GM18867 (cell line): ENCODE measurements at regions not wholly inside any gene's neighbourhood (a gene's known extent, or its start where the extent isn't known, plus 50 kb on each side); places are given as distances from the start of the nearest gene placed in this dataset.
"Not testable (repeated sequence)": the region's sequence is repeated elsewhere in the genome, so short reads cannot be mapped to it uniquely, and the experiment has no call there.

Experiments used
- ATAC-seq: cut with Tn5 transposase; IDR thresholded peaks from one replicate; pipeline ENCODE4 v1.9.1; 2021; ENCODE audit warnings: mild to moderate bottlenecking, moderate library complexity; ENCODE audit not compliant: unreplicated experiment

DNA sequence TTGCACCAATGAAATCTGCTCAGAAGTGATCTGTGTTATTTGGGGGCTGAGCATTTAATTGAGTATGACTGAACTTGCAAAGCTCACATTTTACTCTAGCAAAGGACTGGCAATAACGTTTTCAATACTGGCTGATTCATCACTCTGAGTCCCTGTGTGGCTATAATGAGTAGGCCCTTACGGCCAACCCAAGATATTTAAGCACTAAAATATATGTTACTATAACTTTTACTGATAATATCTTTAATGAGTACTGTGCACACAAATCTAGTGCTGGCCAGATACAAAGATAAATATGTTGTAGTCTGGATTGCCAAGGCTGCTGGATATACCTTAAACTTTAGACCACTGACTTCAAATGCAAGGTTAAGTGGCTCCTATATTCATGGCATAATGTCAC lies 436.4 kb upstream of the KCNMB2 start:
- ATAC-seq, result no peak

DNA sequence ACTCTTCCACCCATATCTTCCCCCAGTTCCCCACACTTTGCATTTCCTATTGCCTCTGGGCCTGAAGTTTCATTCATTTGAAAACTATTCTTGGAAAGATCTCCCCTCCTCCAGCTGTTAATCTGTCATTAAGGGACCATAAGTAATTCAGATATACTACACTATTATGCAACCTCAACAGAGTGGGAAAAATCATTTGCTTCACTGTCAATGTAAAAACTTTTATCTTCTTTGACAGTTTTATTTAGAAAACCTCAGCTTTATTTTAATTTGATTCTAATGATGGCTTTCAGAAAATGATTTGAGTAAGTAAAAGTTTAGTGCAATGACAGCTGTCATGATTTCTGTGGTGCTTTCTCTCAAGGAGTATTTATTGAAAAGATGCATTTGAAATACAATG lies 435.3 kb upstream of the KCNMB2 start:
- no peak for ATAC-seq

DNA sequence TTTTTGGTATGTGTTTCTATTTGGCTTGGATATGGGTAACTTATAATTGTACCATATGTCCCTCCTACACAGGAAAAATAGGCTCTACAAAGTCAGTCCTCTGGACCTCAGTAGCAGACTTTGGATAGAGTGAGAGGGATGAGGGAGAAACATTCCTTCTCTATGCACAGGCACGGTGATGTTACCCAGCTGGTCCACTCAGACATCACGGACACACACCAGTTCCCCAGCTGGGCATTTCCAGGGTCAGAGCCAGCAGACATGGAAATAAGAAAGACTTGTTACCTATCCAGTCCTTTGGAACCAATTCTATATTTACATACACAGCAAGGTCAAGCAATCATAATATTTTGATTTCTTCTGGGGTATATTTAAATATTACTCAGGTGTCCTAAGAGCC lies 433.1 kb upstream of the KCNMB2 start:
- ATAC-seq, result no peak

DNA sequence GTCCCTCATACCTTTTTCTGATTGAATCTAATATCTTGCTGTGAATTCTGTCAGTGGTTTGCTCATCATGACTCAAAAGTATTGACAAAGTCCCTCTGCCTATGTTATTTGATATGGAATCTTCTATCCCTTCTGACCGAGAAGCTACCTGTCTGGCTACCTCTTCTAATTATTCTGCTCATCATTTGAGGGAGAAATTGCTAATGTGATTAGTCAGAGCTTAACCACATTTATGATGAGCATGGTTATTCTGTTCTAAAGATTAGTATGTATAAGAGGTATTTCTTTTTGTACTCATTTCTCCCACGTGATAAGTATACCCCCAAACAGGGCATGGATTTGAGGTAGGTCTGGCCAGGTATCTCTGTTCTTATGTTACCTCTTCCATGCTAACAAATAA lies 428.4 kb upstream of the KCNMB2 start:
- ATAC-seq, result no peak

DNA sequence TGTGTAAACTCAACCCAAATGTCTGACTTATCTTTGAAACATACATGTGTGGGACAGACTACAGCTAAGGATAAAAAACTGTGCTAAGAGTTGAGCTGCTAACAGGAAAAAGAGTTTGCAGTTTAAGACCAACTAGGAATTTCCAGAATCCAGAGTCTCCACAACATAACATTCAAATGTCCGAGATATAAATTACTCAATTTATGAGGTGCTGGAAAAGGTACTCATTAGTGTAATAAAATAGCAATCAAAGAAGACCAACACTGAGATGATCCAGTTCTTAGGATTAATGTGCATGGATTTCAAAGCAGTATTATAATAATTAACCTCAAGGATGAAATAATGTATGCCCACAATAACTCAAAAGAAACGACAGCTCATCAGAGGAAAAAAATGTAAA lies 426.5 kb upstream of the KCNMB2 start:
- ATAC-seq, result no peak

DNA sequence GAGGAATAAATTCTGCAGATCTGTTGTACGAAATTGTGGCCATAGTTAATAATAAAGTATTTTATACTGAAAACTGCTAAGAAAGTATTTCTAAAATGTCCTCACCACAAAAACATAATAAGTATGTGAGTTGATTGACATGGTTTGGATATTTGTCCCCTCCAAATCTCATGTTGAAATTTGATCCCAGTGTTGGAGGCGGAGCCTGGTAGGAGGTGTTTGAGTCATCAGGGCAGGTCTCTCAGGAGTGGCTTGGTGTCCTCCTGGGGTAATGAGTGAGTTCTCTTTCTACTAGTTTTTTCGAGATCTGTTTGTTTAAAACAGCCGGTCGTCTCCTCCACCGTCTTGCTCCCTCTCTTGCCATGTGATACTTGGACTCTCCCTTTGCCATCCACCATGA lies 424.1 kb upstream of the KCNMB2 start:
- ATAC-seq, result no peak

DNA sequence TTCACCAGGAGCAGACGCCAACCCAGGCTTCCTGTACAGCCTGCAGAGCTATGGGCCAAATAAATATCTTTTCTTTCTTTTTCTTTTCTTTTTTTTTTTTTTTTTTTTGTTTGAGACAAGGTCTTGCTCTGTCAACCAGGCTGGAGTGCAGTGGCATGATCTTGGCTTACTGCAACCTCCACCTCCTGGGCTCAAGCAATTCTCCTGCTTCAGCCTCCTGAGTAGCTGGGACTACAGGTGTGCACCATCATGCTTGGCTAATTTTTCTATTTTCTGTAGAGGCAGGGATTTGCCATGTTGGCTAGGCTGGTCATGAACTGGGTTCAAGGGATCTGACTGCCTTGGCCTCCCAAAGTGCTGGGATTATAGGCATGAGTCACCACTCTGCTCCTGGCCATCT lies 423.7 kb upstream of the KCNMB2 start:
- not testable (repeated sequence) for ATAC-seq

DNA sequence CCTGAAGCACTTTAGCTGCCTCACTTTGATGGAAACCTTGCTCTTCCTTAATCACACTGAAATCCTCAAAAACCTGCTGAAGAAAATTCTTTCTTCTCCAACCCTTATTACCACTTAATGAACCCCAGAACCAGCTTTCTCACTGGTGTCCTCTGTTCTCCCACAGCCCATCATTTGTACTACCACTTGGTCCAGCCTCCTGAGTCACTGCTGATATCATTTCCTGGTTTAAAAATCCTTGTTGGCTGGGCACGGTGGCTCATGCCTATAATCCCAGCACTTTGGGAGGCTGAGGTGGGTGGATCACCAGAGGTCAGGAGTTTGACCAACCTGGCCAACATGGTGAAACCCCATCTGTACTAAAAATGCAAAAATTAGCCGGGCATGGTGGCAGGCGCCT lies 418.6 kb upstream of the KCNMB2 start:
- ATAC-seq, result no peak

DNA sequence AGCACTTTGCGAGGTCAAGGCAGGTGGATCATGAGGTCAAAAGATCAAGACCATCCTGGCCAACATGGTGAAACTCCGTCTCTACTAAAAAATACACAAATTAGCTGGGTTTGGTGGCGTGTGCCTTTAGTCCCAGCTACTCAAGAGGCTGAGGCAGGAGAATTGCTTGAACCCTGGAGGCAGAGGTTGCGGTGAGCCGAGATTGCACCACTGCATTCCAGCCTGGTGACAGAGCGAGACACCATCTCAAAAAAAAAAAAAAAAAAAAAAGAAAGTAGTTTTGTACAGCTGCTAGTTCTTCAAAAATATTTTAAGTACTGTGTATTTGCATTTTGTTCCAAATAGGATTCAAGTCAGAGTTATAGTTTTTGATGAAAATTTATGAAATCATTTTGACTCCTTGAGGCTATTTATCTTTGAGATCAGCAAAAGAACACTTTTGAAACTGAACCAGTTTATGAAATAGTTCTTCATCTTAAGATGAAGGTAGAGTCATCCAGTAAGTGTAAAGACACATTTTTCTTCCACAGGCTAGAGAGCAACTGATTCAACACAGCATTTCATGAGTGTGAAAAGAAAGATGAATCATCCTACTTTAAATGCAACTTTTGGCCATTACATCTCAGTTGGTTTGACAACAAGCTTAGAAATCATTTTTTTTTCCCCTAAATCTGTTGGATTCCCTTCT lies 416.5 kb upstream of the KCNMB2 start:
- not testable (repeated sequence) for ATAC-seq

DNA sequence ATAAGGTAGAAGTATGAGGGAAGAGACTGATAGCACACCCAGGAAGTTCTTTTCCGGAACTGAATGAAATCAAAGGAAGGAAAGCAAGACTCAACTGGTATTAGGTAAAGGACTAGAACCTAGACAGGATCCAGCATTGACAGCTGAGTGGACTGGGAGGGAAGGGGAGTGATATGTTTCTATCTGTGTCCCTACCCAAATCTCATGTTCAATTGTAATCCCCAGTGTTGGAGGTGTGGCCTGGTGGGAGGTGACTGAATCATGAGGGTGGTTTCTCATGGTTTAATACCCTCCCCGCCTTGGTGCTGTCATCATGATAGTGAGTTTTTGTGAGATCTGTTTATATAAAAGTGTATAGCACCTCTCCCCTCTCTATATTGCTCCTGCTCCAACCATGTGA lies 415.9 kb upstream of the KCNMB2 start:
- ATAC-seq, result no peak

DNA sequence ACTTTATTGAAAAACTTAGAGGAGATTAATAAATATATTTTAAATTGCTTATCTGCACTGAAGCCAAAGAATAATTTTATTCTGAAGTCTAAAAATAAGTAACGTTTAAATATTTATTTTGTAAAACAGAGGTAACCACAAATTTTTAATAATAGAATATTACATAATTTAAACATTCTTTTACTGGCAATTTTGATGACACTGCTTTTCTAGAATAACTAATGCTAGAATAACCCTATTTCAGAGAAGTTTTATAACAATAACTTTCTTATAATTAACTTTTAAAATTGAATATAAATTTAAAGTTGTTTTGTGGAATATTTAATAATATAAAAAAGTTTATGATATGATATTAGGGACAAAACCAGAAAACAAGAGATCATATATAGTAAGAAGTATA lies 409.6 kb upstream of the KCNMB2 start:
- ATAC-seq, result no peak

DNA sequence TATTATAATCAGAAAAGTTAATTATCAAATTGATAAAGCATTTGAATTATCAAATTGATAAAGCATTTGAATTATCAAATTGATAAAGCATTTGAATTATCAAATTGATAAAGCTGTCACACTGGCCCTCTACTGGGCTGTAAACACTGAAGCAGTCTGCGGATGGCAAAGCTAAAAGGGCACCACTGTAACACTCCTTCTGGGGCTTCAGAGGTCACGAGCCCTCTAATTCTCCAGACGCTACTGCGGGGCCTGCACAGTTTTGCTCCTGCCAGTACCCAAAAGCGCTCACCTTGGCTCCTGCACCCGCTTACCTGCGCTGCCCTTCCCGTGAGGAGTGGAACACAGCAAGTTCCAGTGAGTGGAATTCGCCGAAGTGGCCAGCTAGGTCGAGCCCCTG lies 409.0 kb upstream of the KCNMB2 start:
- no peak for ATAC-seq

DNA sequence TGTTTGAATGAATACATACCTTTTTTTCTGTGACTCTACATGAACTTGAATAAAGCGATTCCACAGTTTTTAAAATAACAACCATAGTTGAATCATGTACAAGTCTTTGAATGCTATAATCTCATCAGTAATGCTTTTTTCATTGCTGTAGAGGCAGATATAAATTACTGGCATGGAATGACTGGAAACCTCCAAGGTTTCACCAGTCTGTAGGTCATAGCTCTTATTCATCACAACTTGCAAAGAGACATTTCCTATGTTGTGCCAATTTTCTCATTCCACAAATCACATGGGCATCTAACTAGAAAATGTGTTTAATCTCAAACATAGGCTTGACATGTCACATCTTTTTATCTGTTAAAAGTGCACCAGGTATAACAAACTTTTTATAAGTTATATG lies 407.1 kb upstream of the KCNMB2 start:
- no peak for ATAC-seq

DNA sequence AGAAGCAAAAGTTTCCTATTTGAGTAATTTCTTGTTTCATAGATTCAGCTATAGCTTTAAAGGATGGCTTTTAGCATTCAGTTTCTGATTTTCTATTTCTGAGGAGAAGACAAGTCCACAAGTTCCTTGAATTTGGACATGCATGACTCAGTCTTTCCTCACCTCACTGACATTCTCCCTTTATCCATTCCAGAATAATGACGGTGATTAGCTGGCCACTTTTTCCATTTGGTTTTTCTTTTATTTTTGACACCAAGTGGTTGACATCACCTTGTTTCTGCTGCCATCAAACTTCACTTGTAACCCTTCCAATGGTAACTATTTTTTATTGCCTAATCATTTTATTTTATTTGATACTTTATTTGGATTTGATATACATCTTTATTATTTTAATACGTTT lies 404.4 kb upstream of the KCNMB2 start:
- ATAC-seq, result no peak

DNA sequence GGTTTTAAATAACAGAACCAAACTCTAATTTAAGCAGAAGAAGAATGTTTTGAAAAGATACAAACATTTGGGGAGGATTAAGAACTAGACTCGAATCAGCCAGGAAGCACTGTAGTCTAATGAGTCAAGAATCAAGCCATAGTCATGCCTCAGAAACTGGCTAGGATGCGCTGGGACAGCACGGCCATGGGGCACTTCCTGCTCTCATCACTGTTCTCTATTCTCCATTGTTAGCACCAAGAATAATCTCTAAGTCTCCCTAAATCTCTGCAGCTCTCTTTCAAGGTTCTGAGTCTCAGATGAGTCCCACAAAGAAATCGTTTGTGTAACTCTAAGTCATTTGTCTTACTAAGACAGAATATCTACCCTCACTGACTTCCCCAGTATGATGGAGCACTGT lies 399.0 kb upstream of the KCNMB2 start:
- ATAC-seq, result no peak

DNA sequence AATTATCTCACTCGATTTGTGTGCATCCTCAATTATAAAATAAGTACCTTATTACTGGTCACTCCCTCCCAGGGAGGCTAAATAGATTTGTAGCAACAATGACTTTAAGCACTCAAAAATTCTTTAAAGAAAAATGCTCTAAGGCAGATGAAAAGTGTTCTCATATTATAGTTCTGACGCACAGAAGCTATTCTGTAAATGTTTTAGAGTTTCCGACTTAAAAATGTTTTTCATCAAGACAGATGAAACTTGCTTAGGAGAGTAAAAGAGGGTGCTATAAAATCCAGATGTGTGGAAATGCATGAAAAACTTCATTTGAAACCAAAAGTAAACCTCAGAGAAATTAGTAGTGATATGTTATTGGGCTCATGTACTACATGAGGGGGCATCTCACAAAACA lies 398.4 kb upstream of the KCNMB2 start:
- no peak for ATAC-seq

DNA sequence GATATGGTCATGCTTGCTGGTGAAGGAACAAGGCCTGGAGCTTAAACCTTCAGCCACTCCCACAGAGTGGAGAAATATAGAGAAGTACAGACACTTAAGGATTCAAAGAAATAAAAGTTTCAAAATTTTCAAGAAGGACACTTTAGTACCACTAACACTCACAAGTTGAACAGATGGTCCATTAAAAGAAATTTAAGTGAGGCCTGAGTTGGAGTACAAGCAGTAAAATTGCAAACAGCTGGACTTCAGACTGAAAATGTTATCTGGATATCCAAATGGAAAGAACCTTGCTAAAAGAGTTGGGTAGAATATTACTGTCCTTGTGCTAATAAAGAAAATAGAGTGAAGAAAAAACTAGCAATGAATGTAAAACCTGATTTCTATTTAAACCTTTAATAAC lies 397.1 kb upstream of the KCNMB2 start:
- no peak for ATAC-seq

DNA sequence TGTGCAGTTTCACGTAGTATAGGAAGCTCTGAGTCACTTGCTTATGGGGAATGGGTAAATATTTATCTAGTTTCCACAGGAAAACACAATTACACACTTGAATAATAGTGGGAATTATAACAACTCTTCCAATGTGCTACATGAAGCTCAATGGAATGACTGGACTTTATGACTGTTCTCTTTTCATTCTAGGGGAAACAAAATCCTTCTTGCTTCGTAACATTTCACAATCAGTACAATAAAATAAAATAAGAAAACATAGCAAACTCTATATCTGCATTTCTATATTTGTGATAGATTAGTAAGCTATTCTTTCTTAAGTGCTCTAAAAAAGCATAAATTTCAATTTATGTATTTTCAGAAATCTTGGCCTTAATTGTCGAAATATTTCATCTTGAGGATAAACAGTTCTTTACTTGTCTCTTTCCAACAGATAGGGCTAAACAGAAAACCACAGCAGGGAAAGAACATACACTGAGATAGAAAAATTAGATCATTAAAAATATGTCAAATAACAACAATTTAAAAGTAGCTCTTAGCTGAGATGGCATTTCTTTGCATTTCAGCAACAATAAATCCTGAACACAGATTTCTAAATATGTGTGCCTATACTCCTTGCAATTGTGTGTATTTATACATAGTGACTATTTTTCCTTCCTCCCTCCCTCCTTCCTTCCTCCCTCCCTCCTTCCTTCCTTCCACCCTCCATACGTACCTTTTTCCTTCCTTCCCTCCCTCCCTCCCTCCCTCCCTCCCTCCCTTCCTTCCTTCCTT lies 395.5 kb upstream of the KCNMB2 start:
- no peak for ATAC-seq

DNA sequence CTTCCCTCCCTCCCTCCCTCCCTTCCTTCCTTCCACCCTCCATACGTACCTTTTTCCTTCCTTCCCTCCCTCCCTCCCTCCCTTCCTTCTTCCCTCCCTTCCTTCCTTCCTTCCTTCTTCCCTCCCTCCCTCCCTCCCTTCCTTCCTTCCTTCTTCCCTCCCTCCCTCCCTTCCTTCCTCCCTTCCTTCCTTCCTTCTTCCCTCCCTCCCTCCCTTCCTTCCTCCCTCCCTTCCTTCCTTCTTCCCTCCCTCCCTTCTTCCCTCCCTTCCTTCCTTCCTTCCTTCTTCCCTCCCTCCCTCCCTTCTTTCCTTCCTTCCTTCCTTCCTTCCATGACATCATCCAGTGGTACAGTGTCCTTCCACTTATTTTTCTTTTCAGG lies 394.9 kb upstream of the KCNMB2 start:
- not testable (repeated sequence) for ATAC-seq

DNA sequence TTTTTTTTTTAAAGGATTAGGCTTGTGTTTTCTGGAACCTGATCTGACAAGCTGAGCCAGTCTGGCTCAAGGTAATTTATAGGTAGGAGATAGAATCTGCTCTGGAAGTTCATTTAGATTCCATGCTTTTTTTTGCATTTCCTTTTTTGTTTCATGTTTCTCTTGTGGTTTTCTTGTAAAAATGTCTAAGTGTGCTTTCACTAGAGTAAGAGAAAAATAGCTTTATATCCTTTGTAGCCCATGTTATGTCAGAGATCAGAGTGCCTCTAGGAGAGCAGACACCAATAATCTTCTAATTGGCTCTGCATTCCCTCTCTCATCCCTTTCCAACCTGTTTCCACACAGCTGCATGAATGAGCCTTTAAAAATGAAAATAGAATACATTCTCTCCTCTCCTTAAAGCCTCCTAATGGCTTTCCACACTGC lies 389.8 kb upstream of the KCNMB2 start:
- no peak for ATAC-seq

DNA sequence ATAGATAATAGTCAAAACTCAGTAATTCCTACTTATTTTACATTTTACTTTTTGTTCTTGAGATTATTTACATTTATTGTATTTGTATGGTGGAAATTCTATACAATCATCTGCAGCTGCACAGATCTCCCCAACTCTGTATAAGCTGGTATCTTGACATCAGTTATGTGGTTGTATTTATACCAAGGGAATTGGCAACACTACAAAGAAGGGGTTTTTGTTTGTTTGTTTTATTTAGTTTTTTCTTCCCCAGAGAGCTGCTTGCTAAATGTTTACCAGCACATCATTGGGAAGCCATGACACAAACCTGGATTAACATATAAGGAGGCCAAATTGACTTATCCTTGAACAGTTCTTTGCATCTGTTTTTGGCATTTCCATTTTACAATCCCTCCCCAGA lies 389.2 kb upstream of the KCNMB2 start:
- ATAC-seq, result no peak

DNA sequence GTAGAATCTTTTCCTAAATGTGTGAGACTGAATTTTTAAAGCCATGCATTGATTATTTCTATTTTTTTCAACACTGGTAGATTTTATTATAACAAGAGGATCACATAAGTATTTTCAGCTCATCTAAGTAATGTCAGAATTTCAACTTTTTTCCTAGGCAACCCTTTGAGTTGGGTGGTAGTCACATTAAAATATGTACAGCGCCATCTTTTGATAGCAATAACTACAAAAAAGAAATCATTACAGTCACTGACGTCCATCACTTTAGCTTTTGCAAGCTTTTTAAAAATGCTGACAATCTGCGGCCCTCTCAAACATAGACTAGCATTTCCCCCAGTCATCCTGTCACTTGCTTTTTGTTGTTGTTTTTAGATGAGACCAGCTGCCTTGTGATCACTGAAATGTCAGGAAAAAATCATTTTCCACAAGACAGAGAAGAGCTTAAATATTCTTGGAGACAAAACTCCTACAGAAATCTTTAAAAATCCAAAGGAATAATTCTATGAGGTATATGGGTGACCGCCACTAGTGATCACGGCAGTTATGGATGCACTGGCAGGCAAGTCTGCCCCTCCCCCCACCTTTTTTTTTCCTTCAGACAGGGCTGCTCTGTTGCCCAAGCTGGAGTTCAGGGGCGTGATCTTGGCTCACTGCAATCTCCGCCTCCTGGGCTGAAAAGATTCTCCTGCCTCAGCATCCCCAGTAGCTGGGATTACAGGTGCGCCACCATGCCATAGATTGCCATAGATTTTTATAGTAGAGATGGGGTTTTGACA lies 384.0 kb upstream of the KCNMB2 start:
- ATAC-seq, result no peak
